ENCODE measurements at regions not wholly inside any gene's neighbourhood (a gene's known extent, or its start where the extent isn't known, plus 50 kb on each side); places are given as distances from the start of the nearest gene placed in this dataset.
A peak's percentile ranks its signal among the peaks of the same experiment; 100 is the strongest.

DNA sequence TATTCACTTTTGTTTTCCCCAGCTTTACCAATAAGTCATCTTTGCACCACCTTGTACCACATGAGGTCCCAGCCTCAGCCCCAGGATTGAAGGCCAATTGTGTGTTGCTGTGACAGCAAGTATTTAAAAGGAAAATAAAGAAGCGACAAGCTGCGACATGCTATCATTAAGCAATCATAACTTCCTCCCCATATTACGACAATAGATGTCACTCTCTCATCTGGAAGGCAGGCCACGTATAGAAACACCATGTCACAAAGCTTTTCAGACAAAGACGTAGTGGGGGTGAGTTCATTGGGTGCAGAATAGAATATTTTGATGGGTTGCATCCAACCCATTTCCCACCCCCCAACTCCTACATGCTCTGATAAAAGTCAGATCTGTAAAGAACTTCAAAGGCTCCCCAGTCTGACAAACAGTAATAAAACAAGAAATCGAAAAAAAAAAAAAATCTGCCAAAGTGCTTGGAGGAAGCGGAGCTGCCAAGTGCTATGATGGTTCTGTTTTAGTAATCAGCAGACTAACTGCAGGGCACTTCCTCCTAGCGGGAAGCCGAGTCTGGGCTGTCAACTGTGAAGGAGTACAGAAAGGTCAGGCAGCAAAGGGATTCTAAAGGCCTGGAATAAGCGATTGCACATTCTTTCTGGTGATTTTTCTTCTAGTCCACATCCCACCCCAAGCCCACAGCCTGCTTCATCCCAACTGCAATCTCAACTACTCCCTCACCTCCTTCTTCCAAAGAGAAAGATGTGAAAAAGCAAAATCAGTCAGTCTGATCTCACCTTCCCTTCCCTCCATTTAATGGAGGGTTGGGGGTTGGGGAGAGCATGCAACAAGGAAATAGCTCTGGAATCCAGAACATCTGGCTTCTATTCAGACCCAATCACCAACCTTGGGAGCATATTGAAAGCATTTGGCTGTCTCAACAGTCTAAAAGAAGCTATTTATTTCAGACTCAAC lies 131.4 kb upstream of the UBASH3B start:
- DNase-seq (ENCODE audit: low spot score): no peak

DNA sequence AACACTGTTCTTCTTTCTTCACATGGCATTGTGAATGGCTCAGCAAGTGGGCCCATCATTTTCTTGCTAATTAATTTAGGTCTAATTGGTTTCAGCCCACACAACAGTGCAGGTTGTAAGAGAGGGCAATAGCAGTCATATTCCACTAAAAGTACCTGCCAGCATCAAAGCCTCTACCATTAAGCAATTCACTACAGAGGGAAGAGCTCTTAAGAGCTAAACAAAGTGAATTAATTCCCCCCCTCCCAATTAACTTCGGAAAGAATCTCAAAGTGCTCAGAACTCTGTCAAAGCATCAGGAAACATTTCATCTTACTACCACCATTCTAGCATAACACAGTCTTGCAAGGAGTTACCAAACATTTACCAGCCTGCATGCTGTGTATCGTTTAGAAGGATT lies 133.9 kb upstream of the UBASH3B start:
- no peak for DNase-seq (ENCODE audit: low spot score)

DNA sequence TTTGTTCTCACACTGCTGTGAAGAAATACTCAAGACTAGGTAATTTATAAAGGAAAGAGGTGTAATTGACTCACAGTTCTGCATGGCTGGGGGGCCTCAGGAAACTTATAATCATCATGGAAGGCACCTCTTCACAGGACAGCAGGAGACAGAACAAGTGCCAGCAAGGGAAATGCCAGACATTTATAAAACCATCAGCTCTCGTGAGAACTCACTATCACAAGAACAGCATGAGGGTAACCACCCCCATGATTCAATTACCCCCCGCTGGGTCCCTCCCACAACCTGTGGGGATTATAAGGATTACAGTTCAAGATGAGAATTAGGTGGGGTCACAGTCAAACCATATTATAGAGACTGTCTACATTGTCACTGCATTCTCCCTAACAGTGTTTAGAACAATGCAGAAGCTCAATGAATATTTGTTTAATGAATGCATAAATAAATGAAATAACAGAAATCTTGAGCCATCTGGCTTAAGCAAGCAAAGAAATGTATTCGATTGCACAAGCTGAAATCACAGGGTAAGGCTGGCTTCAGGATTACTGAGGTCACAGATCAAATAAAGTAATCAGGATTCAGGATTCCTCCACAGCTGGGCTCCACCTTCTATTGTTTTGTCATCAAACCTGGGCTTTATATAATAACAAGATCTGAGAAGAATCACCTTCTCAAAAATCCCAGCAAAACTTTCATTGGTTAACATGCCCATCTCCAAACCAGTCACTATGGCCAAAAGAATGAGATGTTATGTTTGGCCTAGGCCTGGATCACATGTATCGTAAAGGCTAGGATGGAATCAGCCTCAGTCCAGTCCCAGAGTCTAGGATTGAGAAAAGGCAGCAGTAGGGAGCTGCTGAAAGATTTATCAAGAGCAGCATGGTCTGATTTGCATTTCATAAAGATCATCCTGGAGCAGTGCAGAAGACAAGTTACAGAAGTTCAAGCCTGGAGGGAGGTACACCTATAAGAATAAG lies 137.8 kb upstream of the UBASH3B start:
- no peak for DNase-seq (ENCODE audit: low spot score)

DNA sequence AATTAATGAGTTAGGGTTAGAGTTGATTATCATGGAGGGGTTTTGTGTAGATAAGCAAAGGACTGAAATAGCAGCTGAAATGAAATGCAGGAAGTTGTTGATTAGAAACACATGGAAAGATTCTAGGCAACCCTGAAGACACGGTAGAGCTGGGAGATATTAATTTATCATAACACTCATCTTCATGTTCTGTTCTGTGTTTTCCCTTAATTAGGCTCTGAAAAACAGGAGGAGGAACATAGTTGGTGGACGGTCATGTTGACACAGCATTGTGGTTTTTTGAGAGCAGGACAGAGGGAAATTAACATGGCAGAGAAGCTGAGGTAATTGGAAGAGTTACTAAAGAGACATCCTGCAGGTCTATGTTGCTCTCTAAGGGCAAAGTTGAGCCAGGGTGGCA lies 138.8 kb upstream of the UBASH3B start:
- no peak for DNase-seq (ENCODE audit: low spot score)

DNA sequence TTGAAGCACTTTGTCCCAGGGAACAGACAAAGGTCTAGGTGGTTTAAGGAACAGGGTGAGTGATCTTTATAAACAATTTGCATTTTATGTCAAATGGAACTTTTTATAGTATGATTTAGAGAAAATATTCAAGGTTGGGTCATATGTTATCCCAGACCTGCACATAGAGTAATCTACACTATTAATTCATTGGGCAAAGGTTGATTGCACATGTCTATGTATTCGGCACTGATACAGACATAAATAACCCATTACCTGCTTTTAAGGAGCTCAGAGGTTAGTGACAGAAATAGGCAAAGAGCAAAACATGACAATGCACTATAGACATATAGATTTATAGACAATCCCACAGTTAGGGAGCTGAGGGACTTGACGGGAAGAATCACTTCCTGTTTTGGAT lies 141.5 kb upstream of the UBASH3B start:
- DNase-seq (ENCODE audit: low spot score): no peak

DNA sequence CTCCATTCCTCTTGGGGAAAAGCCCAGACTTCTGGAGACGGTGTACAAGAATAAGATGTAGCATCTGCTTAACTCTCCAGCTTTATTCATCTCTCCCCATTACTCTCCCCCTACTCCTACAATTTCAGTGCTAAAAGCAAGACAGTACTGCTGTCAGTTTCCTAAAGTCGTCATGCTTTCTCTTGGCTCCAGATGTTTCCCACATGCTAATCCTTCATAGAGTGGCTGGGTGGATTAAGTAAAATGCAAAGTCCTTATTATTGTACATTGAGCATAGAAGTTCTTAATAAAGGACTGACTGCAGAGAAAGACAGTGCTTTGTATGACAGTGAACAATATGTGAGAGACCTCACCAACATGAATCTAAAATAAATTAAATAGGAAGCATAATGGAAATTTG lies 142.2 kb upstream of the UBASH3B start:
- no peak for DNase-seq (ENCODE audit: low spot score)

DNA sequence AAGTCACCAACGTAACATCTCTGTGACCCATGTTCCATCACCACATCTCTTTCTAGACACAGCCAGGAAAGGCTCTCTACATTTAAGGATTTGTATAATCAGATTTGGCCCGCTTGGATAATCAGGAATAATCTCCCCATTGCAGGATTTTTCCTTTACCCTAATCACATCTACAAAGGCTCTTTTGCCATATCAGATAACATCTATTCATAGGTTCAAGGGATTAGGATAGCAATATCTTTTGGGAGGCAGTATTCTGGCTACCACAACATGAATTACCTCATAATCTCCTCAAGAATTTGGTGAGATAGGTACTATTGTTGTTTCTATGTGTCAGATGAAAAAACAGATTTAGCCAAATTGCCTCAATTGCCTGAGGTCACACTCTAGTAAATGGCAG lies 142.8 kb upstream of the UBASH3B start:
- no peak for DNase-seq (ENCODE audit: low spot score)

DNA sequence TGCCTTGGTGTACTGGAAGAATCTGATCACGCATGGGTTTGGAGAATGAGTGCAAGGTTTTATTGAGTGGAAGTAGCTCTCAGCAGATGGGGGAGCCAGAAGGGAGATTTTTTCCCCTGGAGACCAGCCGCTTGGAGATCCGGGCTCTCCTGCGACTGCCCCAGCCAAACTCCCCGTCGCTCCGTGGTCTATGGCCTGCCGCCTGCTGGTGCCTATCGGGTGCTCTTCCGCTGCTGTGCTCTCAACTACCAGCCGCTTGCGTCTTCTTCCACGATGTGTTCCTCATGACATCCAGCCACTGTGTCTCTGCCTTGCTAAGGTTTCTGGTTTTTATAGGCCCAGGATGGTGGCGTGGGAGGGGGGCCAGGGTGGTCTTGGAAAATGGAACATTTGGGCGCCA lies 145.6 kb upstream of the UBASH3B start:
- DNase-seq (ENCODE audit: low spot score): no peak

DNA sequence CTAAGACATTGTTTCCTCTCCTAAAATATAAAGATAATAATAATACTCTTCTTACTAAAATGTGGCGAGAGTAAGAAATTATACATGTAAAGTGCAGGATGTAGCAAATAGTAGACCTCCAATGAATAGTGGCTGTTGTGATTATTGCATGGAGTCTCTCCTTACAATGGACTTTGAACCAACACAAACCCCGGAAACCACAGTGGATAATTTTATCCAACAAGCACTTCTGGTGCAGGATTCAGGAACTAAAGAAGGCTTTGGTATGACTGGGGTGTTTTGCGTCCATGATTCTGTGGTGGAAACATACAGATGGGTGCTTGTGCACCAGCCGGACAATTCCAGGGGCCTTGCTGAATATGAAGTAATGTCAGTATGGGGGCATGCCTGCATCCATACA lies 146.4 kb upstream of the UBASH3B start:
- DNase-seq (ENCODE audit: low spot score): no peak

DNA sequence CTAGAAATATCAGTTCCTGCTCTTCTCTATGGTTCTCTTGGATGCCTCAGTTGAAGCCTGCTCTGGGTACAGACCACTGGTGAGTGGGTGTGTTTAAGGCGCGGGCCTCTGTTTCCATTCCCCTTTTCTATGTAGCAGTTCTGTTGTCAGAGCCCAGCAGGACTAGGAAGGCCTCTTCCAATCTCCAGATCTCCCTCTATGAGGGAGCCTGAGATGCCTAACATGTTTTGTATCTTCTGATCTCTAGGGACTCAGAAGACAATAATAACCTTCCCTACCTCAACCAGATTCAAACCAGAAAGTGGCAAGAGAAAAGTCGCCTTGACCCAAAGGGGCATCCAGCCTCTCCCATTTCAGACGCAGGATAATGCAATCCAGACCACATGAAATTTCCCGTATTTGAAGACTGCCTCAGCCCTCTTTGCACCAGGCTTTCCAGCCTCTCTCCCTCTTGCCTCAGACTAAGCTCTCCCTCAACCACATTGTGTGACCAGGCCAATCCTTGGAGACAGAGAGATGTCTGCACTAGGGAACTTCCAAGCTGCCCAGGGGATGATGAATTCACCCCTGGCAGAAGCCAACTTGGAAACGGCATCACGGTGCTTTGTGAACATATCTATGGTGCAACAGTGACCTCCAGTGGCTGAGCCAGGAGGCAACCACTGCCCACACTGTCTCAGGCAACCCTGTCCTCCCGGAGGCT lies 150.1 kb upstream of the UBASH3B start:
- peak; percentile 86 for DNase-seq (ENCODE audit: low spot score)

DNA sequence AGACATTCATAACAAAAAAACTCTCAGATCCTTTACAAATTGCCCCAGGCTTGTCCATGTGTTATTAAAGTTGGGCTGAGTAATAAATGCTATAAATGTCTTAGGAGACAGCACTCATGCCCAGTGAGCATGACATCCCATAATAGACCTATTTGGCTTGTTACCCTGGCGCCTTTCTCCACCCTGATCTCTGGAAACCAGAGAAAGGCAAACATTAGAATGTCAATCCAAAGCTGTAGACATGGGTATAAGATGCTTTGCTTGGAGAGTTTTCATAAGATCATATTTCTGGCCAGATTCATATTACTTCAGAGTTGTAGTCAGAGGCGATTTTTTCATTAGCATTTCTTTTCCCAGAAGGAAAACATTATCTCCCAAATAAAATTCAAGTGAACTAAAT lies 161.3 kb upstream of the UBASH3B start:
- no peak for DNase-seq (ENCODE audit: low spot score)

DNA sequence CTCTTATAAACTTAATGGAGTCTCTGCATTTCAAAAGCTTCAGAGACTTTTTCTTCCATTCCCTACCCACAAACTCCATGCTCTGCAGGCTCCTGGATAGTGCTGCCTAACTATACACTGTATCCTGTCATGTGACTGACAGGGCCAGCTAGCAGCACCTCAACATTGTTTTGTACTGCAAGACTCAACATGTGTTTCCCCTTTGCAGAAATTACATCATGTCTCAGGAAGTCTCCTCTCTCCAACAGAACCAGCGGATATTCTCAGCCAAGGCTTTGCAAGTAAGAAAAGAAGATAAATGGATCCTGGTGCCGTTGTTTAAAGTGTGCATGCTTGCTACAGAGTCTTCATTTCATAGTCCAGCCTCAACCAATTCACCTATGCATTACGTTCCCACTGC lies 164.0 kb upstream of the UBASH3B start:
- DNase-seq (ENCODE audit: low spot score): no peak

DNA sequence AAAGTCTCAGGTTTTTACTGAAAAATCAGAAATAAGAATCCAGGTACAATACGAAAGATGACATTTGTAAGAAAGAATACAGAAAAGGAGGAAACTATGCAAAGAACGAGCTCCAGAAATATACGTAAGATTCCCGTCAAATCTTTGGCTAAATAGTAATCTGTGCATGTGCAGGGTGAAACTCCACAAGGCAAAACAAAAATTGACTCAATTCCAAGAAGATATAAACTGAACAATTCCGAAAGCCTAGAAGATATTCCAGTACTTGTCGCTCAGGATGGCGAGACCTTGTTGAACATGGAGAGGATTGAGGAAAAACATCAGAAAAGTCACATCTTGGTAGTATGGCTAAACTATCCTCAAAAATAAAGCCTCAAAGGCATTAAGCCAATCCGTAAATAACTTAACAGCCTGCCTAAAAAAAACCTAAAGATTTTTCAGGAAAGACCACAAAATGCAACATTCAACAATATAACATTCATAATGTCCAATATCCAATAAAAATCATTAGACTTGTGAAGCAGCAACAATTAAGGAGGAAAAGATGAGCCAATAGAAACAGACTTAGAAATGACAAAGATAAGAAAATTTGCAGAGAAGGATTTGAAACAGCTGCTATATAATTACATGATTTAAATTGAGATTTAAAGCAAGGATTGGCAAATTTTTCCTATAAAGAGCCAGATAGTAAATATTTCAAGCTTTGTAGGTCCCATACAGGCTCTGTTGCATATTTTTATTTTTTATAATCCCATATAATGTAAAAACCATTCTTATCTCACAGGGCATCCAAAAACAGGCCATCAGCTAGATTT lies 166.4 kb upstream of the UBASH3B start:
- DNase-seq (ENCODE audit: low spot score): no peak

DNA sequence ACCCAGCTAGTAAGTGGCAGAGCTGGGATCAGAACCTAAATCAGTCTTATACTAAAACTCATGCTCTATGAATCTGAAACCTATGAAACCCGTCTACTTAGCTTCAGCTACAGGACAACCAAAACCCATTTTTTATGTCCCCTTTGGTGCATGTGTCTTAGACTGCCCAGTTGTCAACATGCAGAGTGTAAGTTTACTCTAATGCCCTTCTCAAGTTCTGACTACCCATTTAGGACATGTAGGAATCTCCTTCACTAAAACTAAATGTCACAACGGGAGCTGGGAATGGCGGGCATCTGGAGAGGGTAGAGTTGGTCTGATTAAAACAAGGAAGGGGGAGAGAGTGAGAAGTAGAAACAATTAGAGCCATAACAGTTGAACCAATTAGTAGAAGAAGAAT lies 167.9 kb upstream of the UBASH3B start:
- no peak for DNase-seq (ENCODE audit: low spot score)

DNA sequence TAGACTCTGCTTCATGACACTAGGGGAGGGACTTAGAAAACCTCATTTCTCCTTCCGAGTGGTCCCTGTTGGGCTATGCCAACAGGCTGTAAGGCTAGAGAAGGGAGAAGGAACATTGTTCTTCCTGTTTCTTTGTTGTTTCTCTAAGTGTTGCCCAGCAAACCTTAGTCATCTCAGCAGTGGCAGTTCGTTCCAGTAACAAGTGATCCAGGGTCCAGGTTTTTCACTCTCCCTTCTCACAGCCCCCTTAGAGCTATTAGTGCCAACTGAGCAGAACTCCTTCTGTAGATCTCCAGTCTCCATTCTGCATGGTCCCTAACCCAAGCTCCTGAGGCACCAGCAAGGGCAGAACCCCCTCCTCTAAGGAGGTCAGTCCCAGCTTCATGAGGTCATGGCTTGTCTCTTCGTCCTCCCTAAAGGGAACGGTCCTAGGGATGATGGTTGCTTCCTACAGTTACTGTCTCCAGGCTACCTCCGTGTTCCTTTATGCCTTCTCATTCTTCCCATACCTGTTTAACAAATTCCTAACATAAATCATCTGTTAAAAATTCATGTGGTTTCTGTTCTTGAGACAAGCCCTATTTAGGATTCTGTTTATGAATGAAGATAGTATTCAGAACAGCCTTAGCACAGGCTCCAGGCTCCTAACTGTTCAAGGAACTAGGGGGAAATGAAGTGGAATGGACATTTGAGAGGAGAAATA lies 168.6 kb upstream of the UBASH3B start:
- DNase-seq (ENCODE audit: low spot score): no peak

DNA sequence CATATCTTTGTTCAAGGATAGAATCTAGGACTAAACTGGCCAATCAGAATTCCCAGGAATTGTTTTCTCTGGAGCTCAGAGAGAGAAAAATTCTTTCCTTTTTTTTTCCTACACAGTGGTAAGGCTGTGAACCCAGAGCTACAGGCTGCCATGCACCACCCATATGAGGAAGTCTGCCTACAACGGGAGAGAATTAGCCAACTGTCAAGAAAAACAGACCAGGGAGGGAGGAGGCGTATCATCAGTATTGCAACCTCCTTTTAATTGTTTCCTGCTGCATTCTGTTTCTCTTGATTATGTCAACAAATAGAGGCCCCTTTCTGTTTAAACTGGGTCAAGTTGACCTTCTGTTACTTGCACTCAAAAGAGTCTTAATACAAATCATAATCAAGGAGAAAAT lies 176.5 kb upstream of the UBASH3B start:
- DNase-seq (ENCODE audit: low spot score): no peak

DNA sequence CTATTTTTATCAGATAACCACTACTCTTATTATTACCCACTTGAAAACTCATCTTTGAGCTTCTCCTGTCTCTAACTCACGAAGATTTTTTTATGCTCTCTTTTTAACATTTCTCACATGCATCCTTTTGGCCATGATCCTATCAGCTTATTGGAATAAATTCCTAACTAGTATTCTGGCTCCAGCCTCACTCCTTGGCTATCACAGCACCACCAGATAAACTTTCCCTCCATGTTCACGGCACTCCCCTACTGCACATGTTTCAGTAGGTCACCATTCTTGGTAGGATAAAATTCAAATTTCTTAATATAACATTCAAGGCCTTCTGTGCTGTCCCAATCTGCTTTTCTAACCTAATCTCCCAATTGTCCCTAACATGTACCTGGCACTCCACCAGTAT lies 186.6 kb upstream of the UBASH3B start:
- DNase-seq (ENCODE audit: low spot score): no peak

DNA sequence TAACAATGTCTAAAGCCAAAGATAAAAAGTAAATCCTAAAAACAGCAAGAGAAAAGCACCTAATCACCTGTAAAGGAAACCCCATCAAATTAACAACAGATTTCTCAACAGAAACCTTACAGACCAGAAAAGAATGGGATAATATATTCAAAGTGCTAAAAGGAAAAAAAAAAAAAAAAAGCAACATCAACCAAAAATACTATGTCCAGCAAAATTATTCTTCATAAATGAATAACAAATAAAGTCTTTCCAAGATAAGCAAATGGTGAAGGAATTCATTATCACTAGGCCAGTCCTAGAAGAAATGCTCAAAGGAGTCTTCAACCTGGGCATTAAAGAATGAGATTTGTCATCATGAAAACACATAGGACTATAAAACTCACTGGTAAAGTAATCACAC lies 192.0 kb upstream of the UBASH3B start:
- DNase-seq (ENCODE audit: low spot score): no peak

DNA sequence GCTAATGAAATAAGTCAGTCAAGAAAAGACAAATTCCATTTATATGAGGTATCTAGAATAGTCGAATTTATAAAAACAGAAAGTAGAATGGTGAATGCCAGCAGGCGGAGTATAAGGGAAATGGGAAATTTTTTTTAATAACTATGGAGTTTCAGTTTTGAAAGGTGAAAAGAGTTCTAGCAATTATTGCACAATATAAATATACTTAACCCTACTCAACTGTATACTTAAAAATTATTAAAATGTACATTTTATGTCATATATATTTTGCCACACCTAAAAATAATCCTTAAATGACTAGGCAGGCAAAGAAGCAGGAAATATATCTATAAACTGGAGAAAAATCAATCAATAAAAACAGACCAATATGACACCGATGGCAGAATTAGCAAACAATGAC lies 196.5 kb upstream of the UBASH3B start:
- DNase-seq (ENCODE audit: low spot score): no peak

DNA sequence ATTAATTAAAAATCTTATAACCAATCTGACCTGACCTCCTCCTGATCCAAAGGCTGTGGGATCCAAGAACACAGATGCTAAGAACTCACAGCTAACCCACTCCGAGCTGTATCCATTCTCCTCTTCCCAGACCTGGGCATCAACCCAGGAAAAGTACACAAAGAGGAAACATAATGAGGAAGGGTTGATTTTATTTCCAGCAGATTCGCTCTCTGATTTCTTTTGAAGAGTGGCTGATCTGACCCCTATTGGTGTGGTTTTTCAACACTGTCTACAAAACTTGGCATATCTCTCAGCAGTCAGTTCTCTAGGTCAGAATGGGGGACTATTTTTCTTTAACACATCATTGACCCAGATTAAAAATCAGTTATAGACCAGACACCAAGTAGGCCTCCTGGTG lies 201.9 kb upstream of the UBASH3B start:
- no peak for DNase-seq (ENCODE audit: low spot score)

DNA sequence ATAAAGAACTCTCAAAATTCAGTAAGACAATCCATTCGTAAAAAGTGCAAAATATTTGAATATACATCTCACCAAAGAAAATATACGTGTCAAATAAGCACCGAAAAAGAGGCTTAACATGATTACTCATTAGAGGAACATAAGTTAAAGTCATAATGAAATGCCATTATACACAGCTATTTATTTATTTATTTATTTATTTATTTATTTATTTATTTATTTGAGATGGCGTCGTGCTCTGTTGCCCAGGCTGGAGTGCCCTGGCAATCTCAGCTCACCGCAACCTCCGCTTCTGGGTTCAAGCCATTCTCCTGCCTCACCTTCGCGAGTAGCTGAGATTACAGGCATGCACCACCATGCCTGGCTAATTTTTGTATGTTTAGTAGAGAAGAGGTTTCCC lies 203.6 kb upstream of the UBASH3B start:
- no peak for DNase-seq (ENCODE audit: low spot score)

Measured in ecto neural progenitor cell (in vitro differentiated cells).